AG10803 (cell line): ENCODE measurements at regions not wholly inside any gene's neighbourhood (a gene's known extent, or its start where the extent isn't known, plus 50 kb on each side); places are given as distances from the start of the nearest gene placed in this dataset.

Experiments used
- DNase-seq: peaks from one replicate; pipeline ENCODE4 v3.0.0; 2010; ENCODE audit warnings: low read depth
- H3K4me3 ChIP-seq: 2 replicates; pipeline ENCODE4 v1.5.1; 2011; ENCODE audit warnings: mild to moderate bottlenecking, low read length, control low read depth
- TF ChIP-seq, protein P1 (sequence below): conservative IDR thresholded peaks from 2 replicates; pipeline ENCODE4 v1.5.1; 2011; ENCODE audit warnings: mild to moderate bottlenecking, low read length, control low read depth, inconsistent platforms

DNA sequence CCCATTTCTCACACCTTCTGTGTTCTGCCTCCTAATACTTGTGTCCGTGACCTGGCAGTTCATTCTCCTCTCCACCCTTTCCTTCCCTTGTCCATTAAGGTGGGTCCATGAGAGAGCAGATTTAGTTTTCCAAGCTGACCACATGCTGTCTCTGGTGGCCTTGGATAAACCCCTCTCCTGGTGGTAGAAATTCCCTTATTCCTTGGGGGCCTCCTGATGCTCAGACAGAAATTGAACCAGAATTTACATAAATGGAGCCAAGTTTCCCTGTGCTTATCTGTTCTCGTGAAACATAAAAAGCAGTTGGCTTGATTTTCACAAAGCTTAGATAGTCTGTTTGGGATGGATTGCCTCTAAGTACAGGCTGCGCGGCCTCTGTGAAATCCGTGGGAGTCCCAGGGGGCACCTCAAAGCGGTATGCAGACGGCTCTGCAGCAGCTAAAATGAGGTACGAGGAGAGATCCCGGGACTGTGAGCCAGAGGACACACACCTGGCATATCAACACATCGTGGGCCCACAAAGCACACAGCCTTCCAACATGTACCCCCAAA, 101.0 kb upstream of the NMNAT3 start:
- DNase-seq, result no peak

DNA sequence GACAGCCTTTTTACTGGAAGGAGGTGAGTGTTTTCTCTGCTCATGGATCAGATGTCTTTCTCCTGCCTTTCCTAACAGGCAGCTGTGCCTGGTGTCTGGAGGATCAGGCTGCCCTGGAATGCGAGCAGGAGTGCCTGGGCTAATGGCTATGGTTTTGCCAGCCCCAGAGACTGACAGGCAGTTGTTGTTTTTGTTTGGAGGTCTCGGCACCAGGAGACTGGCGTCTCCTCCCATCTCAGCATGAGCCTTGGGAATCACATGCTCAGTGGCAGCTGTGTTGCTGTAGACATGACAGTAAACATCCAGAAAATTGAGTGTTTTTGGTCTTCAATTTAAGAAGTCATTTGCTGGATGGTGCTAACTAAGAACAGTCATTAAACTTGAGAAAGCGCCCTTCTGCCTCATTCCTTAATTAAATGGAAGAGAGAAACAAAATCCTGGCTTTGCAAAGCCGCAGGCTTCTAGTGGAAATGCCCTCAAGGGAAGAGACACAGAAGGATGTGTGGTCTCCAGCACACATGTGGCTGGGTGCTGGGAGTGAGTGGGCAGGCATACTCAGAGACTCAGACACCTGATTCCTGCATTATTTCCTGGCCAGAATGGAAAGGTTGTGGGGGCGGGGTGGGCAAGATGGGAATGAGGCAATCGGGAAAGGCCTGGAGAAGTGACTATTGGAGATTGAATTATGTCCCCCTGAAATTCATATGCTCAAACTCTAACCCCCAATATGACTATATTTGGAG, 97.0 kb upstream of the NMNAT3 start:
- no peak overlapping the region for H3K4me3 ChIP-seq
- DNase-seq, result peak; percentile 45
- TF ChIP-seq, protein P1, sequence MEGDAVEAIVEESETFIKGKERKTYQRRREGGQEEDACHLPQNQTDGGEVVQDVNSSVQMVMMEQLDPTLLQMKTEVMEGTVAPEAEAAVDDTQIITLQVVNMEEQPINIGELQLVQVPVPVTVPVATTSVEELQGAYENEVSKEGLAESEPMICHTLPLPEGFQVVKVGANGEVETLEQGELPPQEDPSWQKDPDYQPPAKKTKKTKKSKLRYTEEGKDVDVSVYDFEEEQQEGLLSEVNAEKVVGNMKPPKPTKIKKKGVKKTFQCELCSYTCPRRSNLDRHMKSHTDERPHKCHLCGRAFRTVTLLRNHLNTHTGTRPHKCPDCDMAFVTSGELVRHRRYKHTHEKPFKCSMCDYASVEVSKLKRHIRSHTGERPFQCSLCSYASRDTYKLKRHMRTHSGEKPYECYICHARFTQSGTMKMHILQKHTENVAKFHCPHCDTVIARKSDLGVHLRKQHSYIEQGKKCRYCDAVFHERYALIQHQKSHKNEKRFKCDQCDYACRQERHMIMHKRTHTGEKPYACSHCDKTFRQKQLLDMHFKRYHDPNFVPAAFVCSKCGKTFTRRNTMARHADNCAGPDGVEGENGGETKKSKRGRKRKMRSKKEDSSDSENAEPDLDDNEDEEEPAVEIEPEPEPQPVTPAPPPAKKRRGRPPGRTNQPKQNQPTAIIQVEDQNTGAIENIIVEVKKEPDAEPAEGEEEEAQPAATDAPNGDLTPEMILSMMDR, result no peak

More for the DNA sequence above, 101.0 kb upstream of the NMNAT3 start:
- TF ChIP-seq, protein P1, result no peak
- H3K4me3 ChIP-seq, result no peak overlapping the region

DNA sequence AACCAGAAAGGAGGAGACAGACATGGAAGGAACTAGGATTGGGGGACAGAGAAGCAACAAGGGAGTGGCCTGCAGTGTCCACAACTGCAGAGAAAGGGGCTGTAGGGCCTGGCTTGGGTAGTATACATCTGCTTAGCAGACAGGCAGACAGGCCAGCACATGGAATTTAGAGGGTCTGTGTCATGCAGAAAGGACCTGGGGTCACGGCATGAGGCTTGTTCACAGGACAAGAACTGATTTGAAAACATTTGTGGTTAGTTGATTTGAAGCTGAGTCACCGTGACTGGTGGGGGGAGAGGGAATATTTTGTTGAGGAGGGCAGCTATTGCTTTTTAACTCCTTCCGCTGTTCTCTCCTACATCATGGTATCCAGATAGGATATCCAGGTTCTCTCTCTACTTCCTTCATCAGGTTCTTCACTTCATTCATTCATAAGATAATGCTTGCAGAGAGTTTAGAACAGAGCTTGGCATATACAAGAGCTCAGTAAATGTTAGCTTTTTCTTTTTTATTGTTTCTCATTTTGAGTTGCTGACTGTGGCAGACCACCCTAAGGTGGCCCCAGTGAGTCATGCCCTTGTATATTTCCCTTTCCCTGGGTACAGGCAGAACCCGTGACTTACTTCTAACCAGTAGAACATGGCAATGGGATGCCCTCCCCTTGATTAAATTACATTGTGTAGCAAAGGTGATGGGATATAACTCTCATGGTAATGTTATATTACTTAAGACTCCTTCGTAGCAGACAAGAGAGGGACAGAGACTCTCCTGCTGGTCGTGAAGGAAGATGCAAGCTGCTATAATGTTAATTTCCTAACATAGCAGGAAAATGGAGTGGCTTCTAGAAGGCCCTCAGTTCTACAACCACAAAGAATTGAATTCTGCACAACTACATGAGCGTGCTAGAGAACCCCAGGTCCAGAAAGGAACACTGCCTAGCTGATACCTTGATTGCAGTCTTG, 95.0 kb upstream of the NMNAT3 start:
- peak; percentile 79 for DNase-seq
- TF ChIP-seq, protein P1, result no peak
- no peak overlapping the region for H3K4me3 ChIP-seq

DNA sequence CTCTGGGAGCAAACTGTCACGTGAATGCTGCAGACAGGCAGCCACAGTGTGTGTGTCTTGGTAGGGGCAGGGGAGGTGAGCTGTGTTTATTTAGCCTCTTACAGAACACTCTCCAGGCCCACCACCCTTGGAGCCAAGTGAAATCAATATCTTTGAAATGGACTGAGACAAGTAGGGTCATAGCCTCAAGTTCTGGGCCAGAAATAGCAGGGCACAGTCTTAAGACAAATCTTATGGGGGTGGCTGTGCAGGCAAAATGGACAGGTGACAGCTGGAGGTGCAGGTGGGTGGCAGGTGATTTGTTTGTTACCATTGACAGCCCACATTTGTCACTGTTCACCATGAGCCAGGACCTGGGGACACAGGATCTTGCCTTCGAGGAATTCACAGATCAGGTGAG, 93.6 kb upstream of the NMNAT3 start:
- DNase-seq, result no peak

DNA sequence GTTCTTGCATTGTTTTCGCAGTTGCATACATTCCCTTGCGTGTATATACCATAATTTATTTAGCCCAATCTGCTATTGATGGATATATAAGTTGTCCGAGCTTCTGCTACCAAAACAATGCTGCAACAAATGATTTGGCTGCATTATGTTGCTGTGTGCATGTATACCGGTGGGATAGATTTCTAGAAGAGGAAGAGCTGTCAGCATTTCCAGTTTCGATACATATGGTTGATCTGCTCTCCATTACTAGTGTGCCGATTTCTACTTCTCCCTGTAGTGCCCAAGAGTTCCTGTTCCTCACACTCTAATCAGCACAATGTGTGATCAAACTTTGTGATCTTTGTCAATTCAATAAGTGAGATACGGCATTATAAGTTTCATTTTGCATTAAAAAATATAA, 92.8 kb upstream of the NMNAT3 start:
- no peak for DNase-seq
- no peak overlapping the region for H3K4me3 ChIP-seq
- TF ChIP-seq, protein P1, result no peak

More for the DNA sequence above, 93.6 kb upstream of the NMNAT3 start:
- no peak overlapping the region for H3K4me3 ChIP-seq
- TF ChIP-seq, protein P1, result no peak

DNA sequence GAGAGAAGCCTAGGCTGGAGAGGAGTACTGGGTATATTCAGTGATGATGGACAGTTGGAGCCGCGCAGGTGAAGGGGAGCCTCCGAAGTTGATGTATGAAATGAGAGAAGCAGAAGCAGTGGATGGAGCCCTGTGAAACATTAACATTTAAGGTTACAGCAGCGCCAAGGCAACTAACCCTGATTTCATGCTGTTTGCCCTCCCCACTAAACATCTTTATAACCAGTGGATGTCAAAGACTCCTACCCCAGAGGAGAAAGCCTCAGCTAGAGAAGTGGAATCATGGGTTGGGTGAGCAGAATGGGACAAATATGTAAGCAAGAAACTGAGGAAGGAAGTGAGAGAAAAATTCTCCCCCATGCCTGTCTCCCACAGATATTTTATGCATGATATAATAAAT, 92.0 kb upstream of the NMNAT3 start:
- DNase-seq, result no peak
- no peak overlapping the region for H3K4me3 ChIP-seq
- TF ChIP-seq, protein P1, result no peak
